Cardiac muscle cell (in vitro differentiated cells and primary cell): ENCODE measurements at regions not wholly inside any gene's neighbourhood (a gene's known extent, or its start where the extent isn't known, plus 50 kb on each side); places are given as distances from the start of the nearest gene placed in this dataset.

Experiments
- DNase-seq, 2 donors: peaks; one replicate each; pipeline versions ENCODE4 v3.0.0 to v3.0.0-alpha.2; 2010 to 2017; ENCODE audit warnings: low read depth in 1 of 2, low spot score in 1 of 2
- H3K27ac ChIP-seq: fragments of 200-600 bp; sonication (generic); 2 replicates; pipeline ENCODE4 v1.5.1; 2016
- H3K27me3 ChIP-seq: fragments of 200-600 bp; sonication (generic); 2 replicates; pipeline ENCODE4 v1.6.0; 2016; ENCODE audit warnings: control low read depth
- H3K36me3 ChIP-seq: fragments of 200-600 bp; sonication (generic); 2 replicates; pipeline ENCODE4 v1.5.1; 2016; ENCODE audit warnings: control low read depth
- H3K4me1 ChIP-seq: fragments of 200-600 bp; sonication (generic); 2 replicates; pipeline ENCODE4 v1.8.1; 2017; ENCODE audit warnings: low read depth, mild to moderate bottlenecking, mixed run types
- H3K4me3 ChIP-seq: fragments of 200-600 bp; sonication (generic); 2 replicates; pipeline ENCODE4 v1.5.1; 2016; ENCODE audit warnings: mild to moderate bottlenecking
- H3K9me3 ChIP-seq: fragments of 200-600 bp; sonication (generic); 2 replicates; pipeline ENCODE4 v1.5.1; 2017; ENCODE audit warnings: low read depth, mild to moderate bottlenecking, control low read depth
- CTCF ChIP-seq: IDR thresholded peaks from 2 replicates; pipeline ENCODE4 v1.5.1; 2012; ENCODE audit warnings: low read depth, mild to moderate bottlenecking, low read length

- H3K27ac ChIP-seq: no peak overlapping the region
- no peaks in the 10 kb centered on the region for H3K9me3 ChIP-seq
- no peak for DNase-seq
- no peak overlapping the region for H3K4me3 ChIP-seq
- no peak for TF ChIP-seq CTCF
- H3K27me3 ChIP-seq: no peaks in the 10 kb centered on the region
- H3K4me1 ChIP-seq: no peaks in the 10 kb centered on the region
- H3K36me3 ChIP-seq: no peaks in the 10 kb centered on the region
Measured at GRCh38 chr4:181202240-181202639, 1041.0 kb upstream of the TENM3 start.

- Histone ChIP-seq H3K27ac (no peak overlapping the region), H3K9me3 (no peaks in the 10 kb centered on the region), H3K36me3 (no peaks in the 10 kb centered on the region), H3K27me3 (no peaks in the 10 kb centered on the region), H3K4me3 (no peak overlapping the region), H3K4me1 (no peaks in the 10 kb centered on the region)
- TF ChIP-seq CTCF: no peak
- DNase-seq: no peak
Measured at GRCh38 chr4:181204109-181204508, 1039.1 kb upstream of the TENM3 start.

GRCh38 chr4:181213551-181213950 lies 1029.7 kb upstream of the TENM3 start:
- Histone ChIP-seq H3K4me1 (peaks cover 23% of the 10 kb centered on the region), H3K27me3 (no peaks in the 10 kb centered on the region), H3K9me3 (no peaks in the 10 kb centered on the region), H3K4me3 (no peak overlapping the region), H3K27ac (no peak overlapping the region), H3K36me3 (no peaks in the 10 kb centered on the region)
- DNase-seq: no peak
- no peak for TF ChIP-seq CTCF

- Histone ChIP-seq H3K4me3 (no peak overlapping the region), H3K36me3 (no peaks in the 10 kb centered on the region), H3K9me3 (no peaks in the 10 kb centered on the region), H3K27ac (no peak overlapping the region), H3K27me3 (no peaks in the 10 kb centered on the region), H3K4me1 (peaks cover 23% of the 10 kb centered on the region)
- DNase-seq: no peak
- TF ChIP-seq CTCF: no peak
Measured at GRCh38 chr4:181216501-181216900, 1026.7 kb upstream of the TENM3 start.

- DNase-seq: no peak
- Histone ChIP-seq H3K4me1 (peaks cover 13% of the 10 kb centered on the region), H3K9me3 (no peaks in the 10 kb centered on the region), H3K4me3 (no peak overlapping the region), H3K27ac (no peak overlapping the region), H3K36me3 (no peaks in the 10 kb centered on the region), H3K27me3 (no peaks in the 10 kb centered on the region)
- no peak for TF ChIP-seq CTCF
Measured at GRCh38 chr4:181219783-181220416, 1023.3 kb upstream of the TENM3 start.

GRCh38 chr4:181224852-181225251 lies 1018.4 kb upstream of the TENM3 start:
- DNase-seq: no peak
- H3K27me3 ChIP-seq: no peaks in the 10 kb centered on the region
- H3K9me3 ChIP-seq: no peaks in the 10 kb centered on the region
- no peaks in the 10 kb centered on the region for H3K36me3 ChIP-seq
- H3K27ac ChIP-seq: no peak overlapping the region
- no peak for TF ChIP-seq CTCF
- no peak overlapping the region for H3K4me3 ChIP-seq
- H3K4me1 ChIP-seq: peaks cover 13% of the 10 kb centered on the region
